Heart left ventricle (tissue), 13 donors: ENCODE measurements at regions not wholly inside any gene's neighbourhood (a gene's known extent, or its start where the extent isn't known, plus 50 kb on each side); places are given as distances from the start of the nearest gene placed in this dataset.

ENCODE experiments used
- POLR2A ChIP-seq, 2 donors: fragments of 450-650 bp; IDR thresholded peaks; one replicate each; pipeline ENCODE4 v1.6.1; 2017; ENCODE audit warnings: antibody characterized with exemption in 2 of 2, mild to moderate bottlenecking in 2 of 2, moderate library complexity in 2 of 2
- TF ChIP-seq, protein P1 (sequence below), 12 donors: fragments of 200-600 bp; sonication (generic) in 4 of 12; IDR thresholded peaks; one replicate each; pipeline versions ENCODE4 v1.5.0 to v1.8.0; 2018 to 2022; ENCODE audit warnings: antibody characterized with exemption in 12 of 12, mild to moderate bottlenecking in 5 of 12
- donor health status: ischemic (EF 13 %, LVEDD 7.1; RV severe dilation, severe dysfunction).
- donor health status: DM: no; HTN: yes; CAD: no.
- donor health status: DM: no; HTN: no; CAD: no.
- donor health status: ischemic (EF 25% LVEDD 6.9; RV normal size, moderate dysfunction).
- donor health status: ischemic (EF 25% LVEDD 5.7; RV mildly dilated, moderate dysfunction).
- donor health status: ischemic (EF 35%, LVEDD 5.7; RV mildly dilated, moderate dysfunction).
- donor health status: nonischemic (EF 11% LVEDD 7.7; RV severe dilation, severe dysfunction).
- donor health status: DM: yes; HTN: yes; CAD: no.
- donor health status: PGD.
- donor health status: ischemic (EF 29% LVEDD 5.4; RV normal size, mild dysfunction).
- donor health status: nonischemic (EF 23%, LVEDD 6.1; RV moderate dilation, normal function).

DNA sequence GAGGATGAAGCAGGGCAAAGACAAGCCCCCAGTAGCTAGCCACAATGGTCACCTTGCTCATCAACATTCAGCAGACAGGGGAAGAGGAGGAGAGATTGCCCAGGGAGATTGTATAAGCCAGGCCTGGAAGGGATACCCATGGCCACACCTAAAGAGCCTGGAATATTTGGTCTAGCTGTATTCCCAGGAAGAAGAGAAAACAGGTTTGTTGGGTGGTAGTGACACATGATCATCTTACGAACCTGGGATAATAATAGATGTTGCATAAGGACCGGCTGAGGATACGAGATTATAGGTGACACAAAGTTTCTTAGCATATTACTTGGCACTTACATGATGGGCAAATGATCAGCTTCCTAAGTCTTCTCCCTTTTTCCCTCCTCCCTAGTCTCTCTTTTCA lies 95.9 kb downstream of the HHIPL2 start:
- TF ChIP-seq, protein P1, sequence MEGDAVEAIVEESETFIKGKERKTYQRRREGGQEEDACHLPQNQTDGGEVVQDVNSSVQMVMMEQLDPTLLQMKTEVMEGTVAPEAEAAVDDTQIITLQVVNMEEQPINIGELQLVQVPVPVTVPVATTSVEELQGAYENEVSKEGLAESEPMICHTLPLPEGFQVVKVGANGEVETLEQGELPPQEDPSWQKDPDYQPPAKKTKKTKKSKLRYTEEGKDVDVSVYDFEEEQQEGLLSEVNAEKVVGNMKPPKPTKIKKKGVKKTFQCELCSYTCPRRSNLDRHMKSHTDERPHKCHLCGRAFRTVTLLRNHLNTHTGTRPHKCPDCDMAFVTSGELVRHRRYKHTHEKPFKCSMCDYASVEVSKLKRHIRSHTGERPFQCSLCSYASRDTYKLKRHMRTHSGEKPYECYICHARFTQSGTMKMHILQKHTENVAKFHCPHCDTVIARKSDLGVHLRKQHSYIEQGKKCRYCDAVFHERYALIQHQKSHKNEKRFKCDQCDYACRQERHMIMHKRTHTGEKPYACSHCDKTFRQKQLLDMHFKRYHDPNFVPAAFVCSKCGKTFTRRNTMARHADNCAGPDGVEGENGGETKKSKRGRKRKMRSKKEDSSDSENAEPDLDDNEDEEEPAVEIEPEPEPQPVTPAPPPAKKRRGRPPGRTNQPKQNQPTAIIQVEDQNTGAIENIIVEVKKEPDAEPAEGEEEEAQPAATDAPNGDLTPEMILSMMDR (IDR thresholded peaks at IDR 0.05): no peak
- TF ChIP-seq POLR2A (IDR thresholded peaks at IDR 0.05): no peak
